Keratinocyte (primary cell): ENCODE measurements at regions not wholly inside any gene's neighbourhood (a gene's known extent, or its start where the extent isn't known, plus 50 kb on each side); places are given as distances from the start of the nearest gene placed in this dataset.

Experiments
- DNase-seq: peaks from one replicate; pipeline ENCODE4 v3.0.0-alpha.2; 2011; ENCODE audit warnings: low read depth, missing footprints, low spot score
- FAIRE-seq: peaks from 2 replicates; lab custom pipeline; 2011; peaks lifted over from hg19 to GRCh38; lab: Jason Lieb, UNC
- H2AFZ ChIP-seq: 2 replicates; pipeline ENCODE4 v1.6.0; 2012; ENCODE audit warnings: low read length, control low read depth, inconsistent platforms; ENCODE audit not compliant: control insufficient read depth
- H3K27ac ChIP-seq: 2 replicates; pipeline ENCODE4 v1.5.1; 2011; ENCODE audit warnings: low read length; ENCODE audit not compliant: control insufficient read depth, insufficient read depth
- H3K27me3 ChIP-seq: 3 replicates; pipeline ENCODE4 v1.6.0; 2011; ENCODE audit warnings: low read length; ENCODE audit not compliant: control insufficient read depth, insufficient read depth; ENCODE audit errors: extremely low read depth
- H3K36me3 ChIP-seq, 2 experiments: 2 replicates in 1 of 2; 3 replicates in 1 of 2; pipeline ENCODE4 v1.5.1; 2011; ENCODE audit warnings: low read length in 2 of 2, mild to moderate bottlenecking in 1 of 2; ENCODE audit not compliant: control insufficient read depth in 2 of 2, insufficient read depth in 2 of 2; ENCODE audit errors: extremely low read depth in 1 of 2
- H3K4me1 ChIP-seq: 3 replicates; pipeline ENCODE4 v1.5.1; 2011; ENCODE audit warnings: low read length; ENCODE audit not compliant: control insufficient read depth, insufficient read depth; ENCODE audit errors: extremely low read depth
- H3K4me2 ChIP-seq: 3 replicates; pipeline ENCODE4 v1.6.0; 2011; ENCODE audit warnings: low read depth, low read length; ENCODE audit not compliant: control insufficient read depth, insufficient read depth; ENCODE audit errors: extremely low read depth
- H3K4me3 ChIP-seq, 3 experiments: fragments of 200-600 bp in 1 of 3; sonication (generic) in 1 of 3; 2 replicates in 2 of 3; 3 replicates in 1 of 3; pipeline ENCODE4 v1.5.1; 2011 to 2016; ENCODE audit warnings: low read length in 3 of 3, mild to moderate bottlenecking in 3 of 3, control low read depth in 2 of 3, inconsistent platforms in 1 of 3, low read depth in 1 of 3, mixed read lengths in 1 of 3, mixed run types in 1 of 3, moderate library complexity in 1 of 3; ENCODE audit not compliant: control insufficient read depth in 2 of 3, insufficient read depth in 2 of 3; ENCODE audit errors: extremely low read depth in 1 of 3
- H3K79me2 ChIP-seq: 2 replicates; pipeline ENCODE4 v1.6.0; 2012; ENCODE audit warnings: low read length; ENCODE audit not compliant: control insufficient read depth, insufficient read depth
- H3K9ac ChIP-seq: 3 replicates; pipeline ENCODE4 v1.6.0; 2011; ENCODE audit warnings: low read length; ENCODE audit not compliant: control insufficient read depth, insufficient read depth; ENCODE audit errors: extremely low read depth
- H3K9me1 ChIP-seq: 3 replicates; pipeline ENCODE4 v1.6.0; 2011; ENCODE audit warnings: low read length; ENCODE audit not compliant: control insufficient read depth, insufficient read depth; ENCODE audit errors: extremely low read depth
- H3K9me3 ChIP-seq: 2 replicates; pipeline ENCODE4 v1.5.1; 2012; ENCODE audit warnings: low read depth, low read length; ENCODE audit not compliant: control insufficient read depth
- H4K20me1 ChIP-seq: 3 replicates; pipeline ENCODE4 v1.6.0; 2011; ENCODE audit warnings: low read length; ENCODE audit not compliant: control insufficient read depth, insufficient read depth; ENCODE audit errors: extremely low read depth
- CTCF ChIP-seq, 3 experiments: IDR thresholded peaks in 1 of 3; conservative IDR thresholded peaks in 1 of 3; optimal IDR thresholded peaks in 1 of 3; 2 replicates in 2 of 3; 3 replicates in 1 of 3; pipeline versions ENCODE3 to v1.5.1; 2011; ENCODE audit warnings: low read length in 3 of 3, mild to moderate bottlenecking in 3 of 3, moderate library complexity in 2 of 3, control low read depth in 1 of 3, inconsistent platforms in 1 of 3; ENCODE audit not compliant: insufficient read depth in 2 of 3; ENCODE audit errors: extremely low read depth in 1 of 3
- EZH2 ChIP-seq: IDR thresholded peaks from one replicate; pipeline ENCODE4 v1.6.1; 2012; ENCODE audit warnings: inconsistent platforms, mild to moderate bottlenecking, low read length, moderate library complexity
- dilution Hi-C: fragments of 300-500 bp; cut with MboI; formaldehyde crosslinking; loops from one replicate; pipeline ENCODE4 v1.7.0; 2020; ENCODE audit warnings: low sequenced_read_pairs; ENCODE audit not compliant: extremely low pct_ligation_motif_present

- no peak overlapping the region for H2AFZ ChIP-seq
- dilution Hi-C loops = no loop called here
- peaks cover 6% of the 10 kb centered on the region for H3K27me3 ChIP-seq
- FAIRE-seq (no peak), DNase-seq (no peak)
- no peaks in the 10 kb centered on the region for H3K9me1 ChIP-seq
- H3K9ac ChIP-seq = no peak overlapping the region
- no peak overlapping the region for H3K4me3 ChIP-seq
- H3K9me3 ChIP-seq = no peaks in the 10 kb centered on the region
- TF ChIP-seq EZH2 = no peak
- no peak overlapping the region for H3K4me2 ChIP-seq
- no peak overlapping the region for H3K27ac ChIP-seq
- no peaks in the 10 kb centered on the region for H4K20me1 ChIP-seq
- no peaks in the 10 kb centered on the region for H3K79me2 ChIP-seq
- no peaks in the 10 kb centered on the region for H3K36me3 ChIP-seq
- H3K4me1 ChIP-seq = peaks cover 9% of the 10 kb centered on the region
Measured at GRCh38 chr3:14334936-14335335, 67.5 kb upstream of the SLC6A6 start.

GRCh38 chr3:14335774-14336748 is 66.3 kb upstream of the SLC6A6 start:
- no peaks in the 10 kb centered on the region for H3K36me3 ChIP-seq
- peaks cover 9% of the 10 kb centered on the region for H3K4me1 ChIP-seq
- dilution Hi-C loops = no loop called here
- H3K27ac ChIP-seq = no peak overlapping the region
- TF ChIP-seq EZH2 (no peak), CTCF (optimal IDR thresholded peaks at IDR 0.05 in 1 of 3, IDR thresholded peaks at IDR 0.05 in 1 of 3, conservative IDR thresholded peaks at IDR 0.05 in 1 of 3; ENCODE audit: extremely low read depth in 1 of 3, insufficient read depth in 2 of 3, low read length in 3 of 3) (no peak)
- no peak overlapping the region for H3K4me3 ChIP-seq
- H4K20me1 ChIP-seq = no peaks in the 10 kb centered on the region
- peaks cover 6% of the 10 kb centered on the region for H3K27me3 ChIP-seq
- H3K4me2 ChIP-seq = no peak overlapping the region
- no peaks in the 10 kb centered on the region for H3K9me1 ChIP-seq
- H3K9me3 ChIP-seq = no peaks in the 10 kb centered on the region
- no peak overlapping the region for H2AFZ ChIP-seq
- FAIRE-seq = no peak
- no peak overlapping the region for H3K9ac ChIP-seq
- DNase-seq = no peak
- no peaks in the 10 kb centered on the region for H3K79me2 ChIP-seq
